DMS153 treated with DMSO at 0.1 percent for 48 hours (cell line): ENCODE measurements at regions not wholly inside any gene's neighbourhood (a gene's known extent, or its start where the extent isn't known, plus 50 kb on each side); places are given as distances from the start of the nearest gene placed in this dataset.

Experiments
- DNase-seq: peaks from one replicate; lab custom pipeline; 2025; ENCODE audit not compliant: unreplicated experiment; lab: John Stamatoyannopoulos, UW

DNA sequence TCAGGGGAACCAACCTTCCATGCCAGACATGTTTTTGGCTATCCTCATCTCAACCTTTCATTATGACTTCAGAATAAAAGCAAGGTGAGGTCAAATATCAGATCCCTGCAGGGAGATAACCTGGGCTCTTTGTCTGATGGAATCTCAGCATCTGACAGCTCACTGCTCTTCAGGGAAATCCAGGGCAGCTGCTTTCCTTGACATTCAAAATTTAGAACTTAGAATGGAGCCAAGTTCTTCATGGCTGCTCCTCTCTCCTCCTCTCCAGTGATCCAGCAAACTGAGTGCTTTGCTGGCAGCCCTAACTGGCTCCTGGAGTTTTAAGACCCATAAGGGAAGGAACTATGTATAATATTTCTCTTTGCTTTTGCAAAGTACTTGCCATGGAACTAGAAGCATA, 716.3 kb downstream of the TSN start:
- DNase-seq, result no peak

DNA sequence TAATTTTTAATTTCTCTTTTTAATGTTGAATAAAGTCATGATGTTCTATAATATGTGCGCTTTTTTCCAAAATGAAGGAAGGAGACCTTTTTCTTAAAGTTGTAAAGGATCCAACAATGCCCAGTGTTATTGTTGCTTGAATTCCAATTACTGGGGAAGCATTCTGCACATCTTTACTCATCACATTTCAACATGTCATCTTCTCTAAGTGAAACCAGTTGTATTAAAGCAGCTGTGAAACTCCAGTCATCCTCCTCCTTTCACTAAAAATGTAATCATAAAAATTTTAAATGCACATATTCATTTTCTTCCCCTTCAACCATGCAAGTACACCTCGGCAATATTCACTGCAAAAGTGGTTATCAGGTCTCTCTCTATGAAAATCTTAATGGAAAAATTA, 722.7 kb downstream of the TSN start:
- no peak for DNase-seq

DNA sequence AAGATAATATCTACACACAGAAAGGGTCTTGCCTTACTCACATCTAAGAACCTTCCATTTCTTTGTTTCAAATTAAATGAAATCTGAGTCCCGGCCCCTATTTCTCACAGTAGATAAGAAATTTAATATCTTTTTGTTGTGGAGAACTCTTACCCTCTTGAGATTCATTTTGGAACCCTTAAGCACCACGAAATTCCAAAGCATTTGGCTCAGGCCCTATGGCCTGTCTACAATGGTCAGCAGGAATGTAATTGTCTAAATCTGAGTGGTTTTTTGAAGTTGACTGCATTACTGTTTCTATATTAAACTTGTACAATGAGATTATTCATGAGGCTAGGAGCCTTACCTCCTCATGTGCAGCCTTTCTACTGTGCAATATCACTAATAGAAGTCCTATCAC, 723.3 kb downstream of the TSN start:
- DNase-seq, result no peak

DNA sequence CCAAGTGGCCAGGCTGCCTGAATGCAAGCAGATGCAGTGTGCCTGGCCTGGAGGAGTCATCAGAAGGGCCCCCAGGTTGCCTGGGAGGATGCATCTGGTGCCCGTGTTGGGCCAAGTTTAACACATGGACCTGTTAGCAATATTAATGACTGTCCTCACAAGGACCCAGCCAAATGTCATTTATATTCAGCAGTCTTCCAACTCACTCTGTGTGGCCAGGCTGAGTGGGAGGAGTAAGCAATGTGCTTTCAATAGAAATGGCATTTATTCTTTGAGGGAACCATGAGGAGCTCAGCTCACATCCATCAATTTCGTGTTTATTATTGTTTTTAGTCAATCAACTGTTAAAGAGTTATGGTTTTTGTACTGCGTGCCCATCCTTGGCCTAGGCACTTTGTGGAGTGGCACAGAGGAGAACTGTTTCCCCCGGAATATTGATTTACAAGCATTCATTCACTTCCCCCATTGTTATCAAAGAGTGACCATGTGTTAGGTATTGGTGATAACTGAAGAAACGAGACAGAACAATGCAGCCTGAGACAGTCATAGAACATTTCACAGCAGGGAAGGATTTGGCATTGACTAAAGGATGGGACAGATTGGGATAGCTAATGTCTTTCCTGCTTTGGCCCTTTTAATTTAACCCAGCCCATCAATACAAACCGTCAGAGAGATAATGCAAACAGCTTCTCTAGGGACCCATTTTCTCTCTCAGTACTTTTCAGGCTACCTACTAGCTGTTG, 725.2 kb downstream of the TSN start:
- DNase-seq, result no peak

DNA sequence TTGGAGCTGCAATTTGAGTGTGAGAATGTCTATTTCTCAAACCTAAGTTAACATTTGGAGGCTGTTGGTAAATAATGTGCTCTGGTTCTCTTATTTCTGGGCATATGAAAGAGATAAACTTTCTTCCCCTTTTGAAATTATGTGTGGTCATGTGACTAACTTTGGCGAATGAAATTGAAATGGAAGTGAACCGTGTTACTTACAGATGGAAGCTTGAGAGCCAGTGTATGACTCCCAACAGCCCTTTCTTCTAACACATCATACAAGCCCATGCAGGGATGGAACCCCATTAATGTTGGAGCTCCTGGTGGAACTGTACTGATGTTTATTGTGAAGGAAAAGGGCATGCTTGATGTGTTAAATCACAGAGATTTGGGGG, 725.8 kb downstream of the TSN start:
- DNase-seq, result no peak

DNA sequence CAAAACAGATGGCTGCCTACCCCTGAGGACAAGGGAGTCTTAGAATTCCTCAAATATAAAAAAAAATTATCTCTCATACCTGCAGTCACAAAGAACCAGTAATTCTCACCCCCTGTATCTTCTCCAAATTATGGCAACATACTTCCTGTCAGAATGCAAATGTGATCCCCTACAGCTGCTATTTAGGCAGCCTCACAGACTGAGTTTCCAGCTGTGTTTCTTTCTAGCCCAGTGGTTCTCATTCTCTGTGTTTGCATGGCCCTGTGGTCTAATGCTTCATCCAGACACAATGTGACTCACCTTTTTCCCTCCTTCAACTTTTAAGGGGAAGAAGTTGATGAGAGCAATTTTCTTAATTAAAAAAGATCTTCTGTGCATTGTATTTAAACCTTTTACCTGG, 726.3 kb downstream of the TSN start:
- no peak for DNase-seq

DNA sequence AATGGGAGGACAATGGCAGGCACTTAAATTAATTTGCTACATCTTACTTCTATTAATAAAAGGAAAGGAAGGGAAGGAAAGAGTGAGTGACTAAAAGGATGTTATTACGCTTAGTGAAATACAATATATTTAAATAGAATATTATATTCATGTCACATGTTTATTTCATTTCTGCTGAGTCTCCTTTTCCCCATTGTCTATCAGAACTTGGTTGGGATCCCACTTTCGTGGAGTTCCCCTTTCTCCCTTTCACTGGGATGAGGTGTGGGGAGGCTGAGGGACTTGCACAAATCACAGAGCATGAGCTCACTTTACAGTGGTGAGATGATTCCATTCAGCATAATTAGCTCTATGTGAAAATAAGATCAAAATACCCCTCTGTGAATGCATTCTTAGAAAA, 730.6 kb downstream of the TSN start:
- DNase-seq, result no peak

DNA sequence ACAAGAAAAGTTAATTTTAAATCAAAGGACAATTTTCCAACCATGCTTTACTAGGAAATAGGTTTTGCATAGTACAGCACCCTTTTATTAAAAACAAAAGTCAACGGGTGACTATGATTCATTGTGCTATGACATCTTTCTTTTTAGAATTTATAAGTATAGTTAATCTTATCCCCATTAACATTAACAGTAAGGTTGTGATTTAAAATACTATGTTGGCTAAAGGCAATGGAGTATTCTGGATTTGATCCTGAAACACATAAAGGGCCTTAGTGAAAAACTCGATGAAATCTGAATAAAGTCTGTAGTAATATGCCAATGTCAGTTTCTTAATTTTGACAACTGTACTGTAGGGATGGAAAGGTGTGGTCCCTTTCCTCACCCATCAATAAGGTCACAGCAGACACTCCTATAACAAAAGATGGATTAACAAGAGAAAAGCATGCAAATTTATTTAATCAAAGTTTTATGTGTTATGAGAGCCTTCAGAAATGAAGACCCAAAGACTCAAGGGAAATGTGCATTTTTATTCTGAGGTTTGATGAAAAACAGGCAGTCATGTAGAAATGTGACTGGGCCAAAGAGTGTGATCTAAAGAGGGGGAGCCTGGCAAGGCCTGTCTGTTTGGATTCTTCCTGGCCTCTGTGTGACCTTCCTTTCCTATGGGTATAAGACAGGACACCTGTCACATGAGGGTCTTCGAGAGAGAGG, 731.4 kb downstream of the TSN start:
- no peak for DNase-seq

DNA sequence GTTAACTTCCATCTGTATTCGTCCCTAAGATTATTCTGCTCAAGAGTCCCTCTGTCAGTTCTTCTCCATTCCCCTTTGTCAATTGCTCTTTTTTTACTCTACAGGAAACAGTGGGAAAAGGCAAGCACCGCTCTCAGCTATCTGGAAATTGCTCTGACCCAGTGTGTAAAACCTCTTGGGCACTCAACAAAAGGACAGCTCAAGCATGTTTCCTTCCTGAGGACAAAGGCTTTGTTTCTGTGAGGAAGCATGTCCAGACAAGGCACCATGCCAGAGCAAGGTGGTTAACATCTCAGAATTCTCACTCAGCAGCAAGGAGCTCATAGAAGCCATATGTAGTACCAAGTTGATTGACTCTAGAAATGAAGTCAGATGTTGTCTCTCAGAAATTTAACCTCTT, 735.6 kb downstream of the TSN start:
- no peak for DNase-seq

DNA sequence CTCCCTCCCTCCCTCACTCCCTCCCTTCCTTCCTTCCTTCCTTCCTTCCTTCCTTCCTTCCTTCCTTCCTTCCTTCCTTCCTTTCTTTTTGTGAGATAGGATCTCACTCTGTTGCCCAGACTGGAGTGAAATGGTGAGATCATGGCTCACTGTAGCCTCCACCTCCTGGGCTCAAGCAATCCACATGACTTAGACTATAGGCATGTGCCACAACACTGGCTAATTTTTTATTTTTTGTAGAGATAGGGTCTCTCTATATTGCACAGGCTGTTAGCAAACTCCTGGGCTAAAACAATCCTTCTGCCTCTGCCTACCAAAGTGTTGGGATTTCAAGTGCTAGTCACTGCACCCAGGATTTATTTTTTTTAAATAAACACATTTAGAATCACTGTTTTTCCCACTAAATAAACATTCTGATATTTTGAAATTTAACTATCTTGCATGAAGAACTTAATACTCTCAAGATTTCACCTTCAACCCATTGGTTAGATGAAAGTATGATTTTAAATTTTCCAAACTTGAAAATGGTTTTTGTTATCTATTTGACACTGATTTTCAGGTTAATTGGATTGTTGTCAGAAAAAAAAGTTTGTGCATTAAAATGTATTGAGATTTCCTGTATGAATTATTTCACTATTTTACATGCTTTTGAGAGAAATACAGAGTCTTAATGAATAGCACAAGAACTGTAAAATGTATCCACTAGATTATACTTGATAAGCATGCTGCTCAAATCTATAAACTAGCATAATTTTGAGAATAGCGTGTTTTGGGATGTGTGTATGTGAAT, 745.1 kb downstream of the TSN start:
- no peak for DNase-seq

DNA sequence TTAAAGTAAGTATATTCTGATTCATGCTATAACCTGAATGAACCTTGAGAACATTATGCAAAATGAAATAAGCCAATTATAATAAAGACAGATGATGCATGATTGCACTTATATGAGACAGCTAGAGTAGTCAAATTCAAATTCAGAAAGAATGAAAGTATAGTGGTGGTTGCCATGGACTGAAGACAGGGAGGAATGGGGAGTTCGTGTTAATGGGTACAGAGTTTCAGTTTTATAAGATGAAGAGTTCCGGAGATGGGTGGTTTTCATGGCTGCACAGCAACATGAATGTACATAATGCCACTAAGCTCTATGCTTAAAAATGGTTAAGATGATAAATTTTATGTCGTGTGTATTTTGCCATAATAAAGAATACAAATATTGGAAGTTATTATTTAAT, 751.2 kb downstream of the TSN start:
- DNase-seq, result no peak

DNA sequence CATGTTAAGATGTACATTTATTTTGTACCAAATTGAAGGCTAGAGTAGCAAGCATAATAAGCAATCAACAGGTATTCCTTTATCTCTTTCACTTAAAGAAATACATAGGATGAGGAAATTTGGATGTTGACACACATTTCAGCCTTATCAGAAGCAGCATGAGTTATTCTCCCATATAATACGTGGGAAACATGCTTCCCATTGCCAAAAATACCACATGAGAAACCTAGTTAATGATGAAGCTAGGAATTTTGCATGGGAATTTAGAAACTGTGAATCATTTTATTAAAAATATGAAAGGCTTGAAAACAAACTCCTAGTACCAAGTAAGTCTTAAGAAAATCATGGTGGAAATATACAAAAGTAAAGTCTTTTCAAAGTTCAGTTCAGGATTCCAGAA, 751.8 kb downstream of the TSN start:
- DNase-seq, result no peak

DNA sequence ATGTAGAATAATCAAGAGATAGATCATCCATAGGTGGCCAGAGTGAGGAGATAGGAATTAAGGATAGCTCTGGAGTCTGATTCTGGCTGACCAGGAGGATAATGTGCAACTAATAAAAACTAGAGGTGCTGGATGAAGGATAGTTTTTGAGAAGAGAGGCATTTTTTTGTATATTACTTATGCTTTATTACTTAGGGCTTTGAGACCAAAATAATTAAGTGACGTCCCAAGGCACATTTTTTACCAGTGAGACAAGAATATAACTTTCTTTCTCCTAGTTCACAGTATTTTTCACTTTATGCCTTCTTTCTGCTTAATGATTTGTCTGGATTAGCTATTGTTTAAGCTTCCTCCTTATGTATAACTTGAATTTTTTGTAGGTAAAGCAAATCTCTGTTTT, 756.6 kb downstream of the TSN start:
- DNase-seq, result no peak

DNA sequence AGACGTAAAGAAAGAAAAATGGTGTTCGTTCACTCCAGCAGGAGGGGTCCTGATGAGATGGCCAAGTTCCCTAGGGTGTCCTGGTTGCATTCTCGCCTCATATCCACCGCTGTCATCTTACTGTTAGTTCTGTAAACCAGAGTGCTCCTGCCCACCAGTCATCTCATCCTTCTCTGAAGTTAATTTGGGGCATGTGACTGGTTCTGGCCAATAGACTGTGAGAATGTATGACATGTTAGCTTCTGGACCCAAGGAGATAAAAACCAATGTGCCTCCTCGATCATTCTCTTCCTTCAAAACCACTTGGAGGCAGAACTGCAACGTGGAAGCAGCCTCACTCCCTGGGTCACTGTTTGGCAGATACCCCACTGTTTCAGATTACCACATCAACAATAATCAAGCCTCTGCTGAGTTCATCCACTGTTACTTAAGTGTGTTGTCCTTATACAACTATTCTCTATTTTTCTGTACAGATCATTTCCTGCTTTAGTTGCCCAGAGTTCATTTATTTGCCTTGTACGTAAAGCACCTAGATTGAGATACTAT, 759.1 kb downstream of the TSN start:
- DNase-seq, result peak; percentile 56

DNA sequence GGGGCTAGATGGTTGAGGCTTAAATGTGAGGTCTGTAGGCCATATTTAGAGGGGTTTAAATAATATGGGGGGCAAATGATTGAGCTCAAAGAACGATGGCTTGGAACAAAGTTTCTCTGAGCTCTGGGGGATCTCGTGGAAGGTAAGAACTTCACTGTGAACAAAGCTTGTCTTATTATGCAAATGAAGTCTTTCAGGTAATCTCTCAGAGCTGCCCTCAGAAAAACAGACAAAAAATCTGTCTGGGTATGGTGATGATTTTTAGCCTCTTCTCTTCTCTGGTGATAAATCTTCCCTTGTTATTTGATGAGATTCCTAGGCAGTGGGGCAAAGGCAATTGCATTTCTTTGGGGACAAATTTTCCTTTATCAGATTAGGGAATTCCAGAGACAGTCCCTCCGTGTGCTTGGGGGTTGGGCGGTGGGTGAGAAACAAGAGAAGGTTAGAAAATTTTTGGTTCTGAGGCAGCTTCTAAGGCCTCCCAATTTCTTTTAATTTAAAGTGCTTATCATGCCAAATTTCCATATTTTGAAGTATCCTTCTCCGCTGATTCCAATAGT, 760.4 kb downstream of the TSN start:
- no peak for DNase-seq

DNA sequence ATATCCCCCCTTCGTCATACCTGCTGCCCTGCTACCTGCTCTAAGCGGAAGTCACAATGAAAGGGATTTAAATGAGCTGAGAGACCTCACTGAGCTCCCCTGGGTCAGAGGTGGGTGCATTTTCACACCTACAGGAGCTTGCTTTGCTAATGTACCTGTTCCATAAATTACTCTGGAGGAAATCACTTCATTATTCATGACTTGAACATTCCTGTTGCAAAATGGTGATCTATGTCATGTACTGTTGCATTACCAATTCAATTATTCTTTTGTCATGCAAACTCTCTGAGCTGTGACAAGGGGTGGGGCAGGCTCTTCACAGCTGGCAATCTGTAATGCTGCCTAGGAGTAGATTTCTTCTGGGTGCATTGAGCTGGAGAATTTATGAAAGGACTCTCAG, 761.3 kb downstream of the TSN start:
- no peak for DNase-seq

DNA sequence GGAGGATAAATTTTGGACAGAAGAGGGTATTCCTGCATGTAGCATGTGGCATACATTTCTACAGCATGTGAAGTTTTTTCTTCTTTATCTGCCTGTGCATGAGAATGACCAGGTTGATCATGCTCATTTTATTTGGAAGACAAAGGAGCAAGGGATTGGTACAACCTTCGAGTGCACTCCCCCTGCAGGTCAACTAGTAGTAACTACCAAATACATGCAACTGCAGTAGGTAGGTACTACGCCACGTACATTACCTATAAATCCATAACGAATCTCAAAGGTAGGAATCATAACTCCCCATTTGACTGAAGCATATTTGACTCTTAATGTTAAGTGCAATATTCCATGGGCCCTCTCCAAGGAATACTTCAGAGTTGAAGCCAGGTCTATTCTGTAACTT, 763.9 kb downstream of the TSN start:
- DNase-seq, result no peak

DNA sequence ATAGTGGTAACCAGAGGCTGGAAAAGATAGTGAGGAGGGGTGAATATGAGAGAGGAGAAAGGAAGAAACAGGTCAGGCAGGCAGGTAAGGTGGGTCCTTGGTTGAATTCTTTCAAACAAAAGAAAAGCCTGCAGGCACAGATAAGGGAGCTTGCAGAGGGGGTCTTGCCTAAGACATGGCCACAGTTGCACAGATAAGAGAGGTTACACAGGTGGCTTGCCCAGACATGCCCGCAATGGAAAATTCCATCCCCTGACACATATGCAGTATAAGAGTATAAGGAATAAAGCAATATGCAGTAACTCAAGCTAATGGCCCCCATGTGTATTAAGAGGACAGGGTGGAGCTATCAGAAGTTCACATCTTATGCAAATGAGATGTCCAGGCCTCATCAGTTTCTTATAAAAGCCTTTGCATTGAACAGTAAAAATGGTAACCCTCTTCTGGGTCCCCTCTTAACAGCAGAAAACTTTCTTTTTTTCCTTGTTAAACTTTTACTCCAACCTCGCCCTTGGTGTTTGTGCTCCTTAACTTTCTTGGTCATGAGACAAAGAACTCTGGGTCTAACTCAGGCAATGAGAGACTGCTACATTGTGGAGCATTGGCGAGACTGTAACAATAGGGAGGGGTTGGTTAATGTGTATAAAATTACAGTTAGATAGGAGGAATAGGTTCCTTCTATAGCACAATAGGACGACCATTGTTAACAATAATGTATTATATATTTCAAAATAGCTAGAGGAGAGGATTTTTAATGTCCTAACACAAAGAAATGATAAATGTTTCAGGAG, 764.6 kb downstream of the TSN start:
- no peak for DNase-seq

DNA sequence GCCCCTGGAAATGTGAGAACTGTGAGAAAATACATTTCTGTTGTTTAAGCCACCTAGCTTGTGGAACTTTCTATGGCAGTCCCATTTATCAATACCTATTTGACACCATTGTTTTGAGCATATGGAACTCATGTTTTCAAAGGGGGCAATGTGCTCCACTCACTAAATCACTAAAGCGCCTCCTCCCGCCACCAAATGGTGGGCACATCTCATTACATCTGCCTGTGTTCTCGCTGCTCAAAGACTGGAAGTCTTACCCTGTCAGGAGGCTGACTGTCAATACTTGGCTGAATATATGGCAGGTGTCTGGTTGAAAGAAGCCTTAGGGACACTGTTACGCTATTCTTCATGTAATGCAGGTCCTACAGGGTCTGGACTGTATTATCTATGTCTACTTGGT, 767.7 kb downstream of the TSN start:
- no peak for DNase-seq

DNA sequence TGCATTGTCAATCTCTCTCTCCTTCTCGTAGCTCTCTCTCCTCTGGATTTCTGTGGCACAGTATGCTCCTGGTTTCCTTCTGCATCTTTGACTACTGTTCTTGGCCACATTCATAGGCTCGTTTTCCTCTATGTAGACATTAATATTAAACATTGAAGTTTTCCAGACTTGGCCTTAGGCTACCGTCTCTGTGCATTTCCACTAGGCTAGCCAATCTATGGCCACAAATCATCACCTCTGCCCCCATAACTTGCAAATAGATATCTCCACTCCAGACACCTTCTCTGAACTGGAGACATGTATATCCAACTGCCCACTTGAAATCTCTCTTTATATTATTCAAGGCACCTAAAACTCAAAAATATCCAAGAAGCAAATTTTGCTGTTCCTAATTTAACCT, 768.5 kb downstream of the TSN start:
- DNase-seq, result no peak

DNA sequence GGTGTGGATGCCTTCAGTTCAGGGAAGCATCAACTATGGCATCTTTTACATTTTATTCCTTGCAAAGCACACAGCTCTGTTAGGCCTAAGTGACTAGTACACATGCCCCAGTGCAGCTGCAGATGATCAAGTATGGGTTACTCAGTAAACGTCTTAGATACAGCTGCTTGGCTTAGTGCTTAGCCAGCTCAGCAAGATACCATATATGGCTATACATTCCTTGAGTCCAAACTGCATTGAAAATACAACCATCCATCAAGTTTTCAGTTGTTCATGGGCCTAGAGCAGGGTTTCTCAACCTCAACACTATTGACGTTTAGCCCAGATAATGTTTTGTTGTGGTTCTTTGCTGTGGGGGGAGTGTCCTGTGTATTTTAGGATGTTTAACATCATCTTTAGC, 769.9 kb downstream of the TSN start:
- DNase-seq, result no peak
